Adrenal gland (tissue), 9 donors: ENCODE measurements at regions not wholly inside any gene's neighbourhood (a gene's known extent, or its start where the extent isn't known, plus 50 kb on each side); places are given as distances from the start of the nearest gene placed in this dataset.

Experiments
- DNase-seq, 7 donors: peaks; one replicate each; pipeline ENCODE4 v3.0.0-alpha.2; 2019 to 2020
- H3K27ac ChIP-seq, 5 donors: fragments of 200-600 bp; sonication (generic) in 4 of 5; 1 replicate in 3 of 5; 2 replicates in 2 of 5; pipeline versions ENCODE4 v1.5.1 to v1.8.0; 2016 to 2020; ENCODE audit warnings: mild to moderate bottlenecking in 1 of 5
- H3K27me3 ChIP-seq: fragments of 200-600 bp; 2 replicates; pipeline ENCODE4 v1.8.0; 2021
- H3K36me3 ChIP-seq, 2 donors: fragments of 200-600 bp; replicated peaks in 1 of 2; 1 replicate in 1 of 2; 2 replicates in 1 of 2; pipeline versions ENCODE4 v1.5.1 to v1.8.0; 2018 to 2022
- H3K4me1 ChIP-seq, 2 donors: fragments of 200-600 bp; replicated peaks in 1 of 2; 1 replicate in 1 of 2; 2 replicates in 1 of 2; pipeline versions ENCODE4 v1.5.1 to v1.8.0; 2018 to 2021
- H3K4me3 ChIP-seq, 4 donors: fragments of 200-600 bp; sonication (generic) in 3 of 4; one replicate each; pipeline ENCODE4 v1.5.1; 2016 to 2018
- H3K9me3 ChIP-seq, 3 donors: fragments of 200-600 bp; sonication (generic) in 1 of 3; replicated peaks in 1 of 3; 1 replicate in 2 of 3; 2 replicates in 1 of 3; pipeline versions ENCODE4 v1.5.1 to v1.8.0; 2016 to 2021
- CTCF ChIP-seq, 6 experiments: fragments of 450-650 bp in 4 of 6; fragments of 200-600 bp in 2 of 6; sonication (generic) in 1 of 6; IDR thresholded peaks; 1 replicate in 5 of 6; 2 replicates in 1 of 6; pipeline versions ENCODE4 v1.5.1 to v1.8.0; 2016 to 2021; ENCODE audit warnings: antibody characterized with exemption in 6 of 6, mild to moderate bottlenecking in 2 of 6, moderate library complexity in 1 of 6
- POLR2A ChIP-seq, 2 donors: fragments of 450-650 bp; IDR thresholded peaks; one replicate each; pipeline ENCODE4 v1.6.1; 2017; ENCODE audit warnings: antibody characterized with exemption in 2 of 2, mild to moderate bottlenecking in 2 of 2, moderate library complexity in 1 of 2
- WGBS, 4 donors: extraction: QIAGEN DNeasy Blood & Tissue Kit in 2 of 4; methylation state at CpG; one replicate each; pipeline versions ENCODE4 v1.1.5 to v1.1.7; 2013 to 2017; 5-methylcytosine and 5-hydroxymethylcytosine counted together
- intact Hi-C, 2 donors: fragments of 100-400 bp; cut with DNase I; formaldehyde crosslinking; loops; one replicate each; pipeline versions ENCODE4 v1.14.1 to v1.15.0; 2022 to 2023
- donor health status: healthy with polysubstance abuse.
- donor health status: Bipolar disorder and iron deficiency.
- donor health status: DM: yes; HTN: yes; CAD: no.
- donor health status: DM: no; HTN: no; CAD: no.
- donor health status: DM: no; HTN: no; CAD: no.

GRCh38 chr16:65327346-65327745, 205.5 kb upstream of the CDH11 start:
- no peak for DNase-seq
- H3K27ac ChIP-seq, result no peak overlapping the region
- H3K36me3 ChIP-seq, result no peaks in the 10 kb centered on the region
- no peaks in the 10 kb centered on the region for H3K9me3 ChIP-seq
- intact Hi-C loops, result loop anchor here in 1 of 2 donors (10.0 kb wide), 1 partner anchor 193 kb away; no protein-coding TSS in a partner anchor
- H3K4me3 ChIP-seq, result no peak overlapping the region
- no peaks in the 10 kb centered on the region for H3K27me3 ChIP-seq
- no peak for TF ChIP-seq POLR2A (IDR thresholded peaks at IDR 0.05)
- TF ChIP-seq CTCF (IDR thresholded peaks at IDR 0.05), result no peak
- no peaks in the 10 kb centered on the region for H3K4me1 ChIP-seq
- WGBS, 4 donors, result 75 to 91% (median 76%) methylated on average over 2 of the region's 2 CpGs

DNA sequence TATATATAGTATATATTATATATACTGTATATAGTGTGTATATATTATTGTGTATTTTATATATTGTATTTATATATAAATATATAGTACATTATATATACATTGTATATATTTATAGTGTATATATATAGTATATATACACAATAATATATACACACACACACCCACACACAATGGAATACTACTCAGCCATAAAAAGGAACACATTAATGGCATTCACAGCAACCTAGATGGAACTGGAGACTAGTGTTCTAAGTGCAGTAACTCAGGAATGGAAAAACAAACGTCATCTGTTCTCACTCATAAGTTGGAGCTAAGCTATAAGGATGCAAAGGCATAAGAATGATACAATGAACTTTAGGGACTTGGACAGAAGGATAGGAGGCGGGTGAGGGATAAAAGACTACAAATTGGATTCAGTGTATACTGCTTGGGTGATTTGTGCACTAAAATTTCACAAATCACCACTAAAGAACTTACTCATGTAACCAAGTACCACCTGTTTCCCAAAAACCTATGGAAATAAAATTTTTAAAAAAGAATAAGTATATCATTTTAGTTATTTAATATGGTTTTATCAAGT, 201.9 kb upstream of the CDH11 start:
- Histone ChIP-seq H3K36me3 (no peaks in the 10 kb centered on the region), H3K27ac (no peak overlapping the region), H3K9me3 (no peaks in the 10 kb centered on the region), H3K27me3 (no peaks in the 10 kb centered on the region), H3K4me1 (no peaks in the 10 kb centered on the region), H3K4me3 (no peak overlapping the region)
- intact Hi-C loops, result loop anchor here in 1 of 2 donors (10.0 kb wide), 1 partner anchor 189 kb away; no protein-coding TSS in a partner anchor
- no peak for DNase-seq
- WGBS, 4 donors, result 73 to 91% (median 84%) methylated on average over 2 of the region's 2 CpGs
- TF ChIP-seq CTCF (IDR thresholded peaks at IDR 0.05) (no peak), POLR2A (IDR thresholded peaks at IDR 0.05) (no peak)

DNA sequence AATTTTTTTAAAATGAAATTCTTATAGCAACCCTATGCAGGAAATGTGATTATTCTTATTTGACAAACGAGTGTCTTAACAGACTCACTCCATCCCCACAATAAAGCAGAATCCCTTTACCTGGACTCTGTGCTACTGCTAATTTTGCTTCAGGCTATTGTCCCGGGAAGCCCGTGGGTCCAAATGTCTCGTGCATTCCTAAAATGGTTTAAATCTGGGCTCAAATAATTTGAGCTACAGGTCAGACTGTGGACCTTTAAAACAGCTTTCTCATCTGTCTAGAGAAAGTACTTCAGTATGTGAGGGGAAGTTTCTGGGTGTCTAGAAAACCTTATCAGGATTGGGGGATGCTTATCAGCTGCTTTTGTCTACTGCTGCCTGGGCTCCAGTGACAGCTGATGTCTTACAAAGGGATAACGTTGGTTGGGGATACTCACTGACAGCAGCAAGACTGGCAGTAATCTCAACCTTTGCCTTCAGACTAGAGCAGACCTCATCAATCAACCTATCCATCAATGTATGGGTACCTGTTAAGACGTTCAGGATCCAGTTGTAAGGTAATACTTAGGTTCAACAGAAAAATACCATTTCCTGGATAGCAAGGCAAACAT, 197.9 kb upstream of the CDH11 start:
- WGBS, 4 donors, result 58 to 74% (median 63%) methylated on average over 6 of the region's 6 CpGs

More for the DNA sequence above, 197.9 kb upstream of the CDH11 start:
- H3K27me3 ChIP-seq, result no peaks in the 10 kb centered on the region
- no peak overlapping the region for H3K4me3 ChIP-seq
- H3K4me1 ChIP-seq, result no peaks in the 10 kb centered on the region
- DNase-seq, result no peak
- no peak for TF ChIP-seq POLR2A (IDR thresholded peaks at IDR 0.05)
- TF ChIP-seq CTCF (IDR thresholded peaks at IDR 0.05), result no peak
- intact Hi-C loops, result loop anchor here in 1 of 2 donors (10.0 kb wide), 1 partner anchor 185 kb away; no protein-coding TSS in a partner anchor
- no peaks in the 10 kb centered on the region for H3K9me3 ChIP-seq
- no peaks in the 10 kb centered on the region for H3K36me3 ChIP-seq
- H3K27ac ChIP-seq, result no peak overlapping the region
